K562 (cell line): ENCODE measurements at regions not wholly inside any gene's neighbourhood (a gene's known extent, or its start where the extent isn't known, plus 50 kb on each side); places are given as distances from the start of the nearest gene placed in this dataset.

Experiments used
- ATAC-seq: fragments of 200-7000 bp; cut with Tn5 transposase; 3 replicates; pipeline ENCODE4 v1.9.1; 2020; ENCODE audit warnings: moderate library complexity
- BruUV-seq: library from RNA; stranded (reverse); fragments of 400-500 nt; replicated peaks from 2 replicates; lab custom pipeline; 2021; lab: Mats Ljungman, UMichigan
- CTCF ChIA-PET: fragments of 300-600 bp; formaldehyde crosslinking; extraction: SDS; loops from one replicate; lab custom pipeline; 2021; ENCODE audit warnings: low intra/inter-chr PET ratio; lab: Yijun Ruan, JAX
- POLR2A ChIA-PET: fragments of 300-600, 350-650 bp; sonication (Branson Sonifier 250); formaldehyde crosslinking; extraction: SDS; loops from one replicate; lab custom pipeline; 2021; ENCODE audit warnings: antibody characterized with exemption, inconsistent platforms; lab: Yijun Ruan, JAX
- DNase-seq, 4 experiments: peaks; one replicate each; pipeline versions ENCODE4 v3.0.0 to v3.0.0-alpha.2; 2011 to 2018; ENCODE audit warnings: low spot score in 3 of 4, mixed read lengths in 3 of 4; ENCODE audit errors: extremely low read depth in 1 of 4
- FAIRE-seq: peaks from 2 replicates; lab custom pipeline; 2011; peaks lifted over from hg19 to GRCh38; lab: Jason Lieb, UNC
- H2AFZ ChIP-seq: 2 replicates; pipeline ENCODE4 v1.6.0; 2011; ENCODE audit warnings: low read depth, low read length, control low read depth, inconsistent platforms
- H3K27ac ChIP-seq: fragments of 200-600 bp; 3 replicates; pipeline ENCODE4 v1.8.0; 2011; ENCODE audit warnings: low read depth, mild to moderate bottlenecking, control low read depth, inconsistent platforms, low read length, moderate library complexity, mixed read lengths; ENCODE audit errors: extremely low read depth
- H3K27me3 ChIP-seq, 2 experiments: fragments of 300-600 bp in 1 of 2; 2 replicates in 1 of 2; 3 replicates in 1 of 2; pipeline versions ENCODE4 v1.6.0 to v1.8.0; 2011; ENCODE audit warnings: inconsistent platforms in 2 of 2, low read length in 2 of 2, mild to moderate bottlenecking in 1 of 2, mixed read lengths in 1 of 2, moderate library complexity in 1 of 2; ENCODE audit not compliant: control insufficient read depth in 2 of 2, insufficient read depth in 2 of 2
- H3K36me3 ChIP-seq: fragments of 300-600 bp; 3 replicates; pipeline ENCODE4 v1.8.0; 2011; ENCODE audit warnings: mild to moderate bottlenecking, low read length, inconsistent platforms; ENCODE audit not compliant: control insufficient read depth, insufficient read depth
- H3K4me1 ChIP-seq, 2 experiments: fragments of 200-600 bp in 1 of 2; replicated peaks in 1 of 2; 2 replicates in 1 of 2; 3 replicates in 1 of 2; pipeline versions ENCODE4 v1.5.1 to v1.8.0; 2011; ENCODE audit warnings: inconsistent platforms in 2 of 2, low read length in 2 of 2, mild to moderate bottlenecking in 1 of 2, mixed read lengths in 1 of 2, moderate library complexity in 1 of 2; ENCODE audit not compliant: control insufficient read depth in 2 of 2, insufficient read depth in 2 of 2
- H3K4me2 ChIP-seq: 2 replicates; pipeline ENCODE4 v1.6.1; 2011; ENCODE audit warnings: low read length, control low read depth, inconsistent platforms, mixed read lengths; ENCODE audit not compliant: insufficient read depth
- H3K4me3 ChIP-seq: fragments of 200-600 bp; sonication (generic), shearing (Covaris generic); 2 replicates; pipeline ENCODE4 v1.5.1; 2016; ENCODE audit warnings: control low read depth, inconsistent platforms
- H3K79me2 ChIP-seq: fragments of 200-600 bp; 3 replicates; pipeline ENCODE4 v1.8.0; 2011; ENCODE audit warnings: low read length, inconsistent platforms; ENCODE audit not compliant: control insufficient read depth, insufficient read depth
- H3K9ac ChIP-seq, 2 experiments: 2 replicates each; pipeline versions ENCODE4 v1.6.0 to v1.6.1; 2011; ENCODE audit warnings: low read depth in 2 of 2, low read length in 2 of 2, control low read depth in 1 of 2, inconsistent platforms in 1 of 2, mild to moderate bottlenecking in 1 of 2, mixed read lengths in 1 of 2; ENCODE audit not compliant: insufficient read depth in 1 of 2
- H3K9me1 ChIP-seq: one replicate; pipeline ENCODE4 v1.6.0; 2011; ENCODE audit warnings: inconsistent platforms, mild to moderate bottlenecking, low read length, moderate library complexity; ENCODE audit not compliant: control insufficient read depth, insufficient read depth
- H3K9me3 ChIP-seq: replicated peaks from 2 replicates; pipeline ENCODE4 v1.5.1; 2011; ENCODE audit warnings: low read depth, low read length, inconsistent platforms; ENCODE audit not compliant: control insufficient read depth, insufficient read depth
- H4K20me1 ChIP-seq: replicated peaks from 2 replicates; pipeline ENCODE4 v1.6.1; 2011; ENCODE audit warnings: low read length, inconsistent platforms, mixed read lengths; ENCODE audit not compliant: control insufficient read depth, insufficient read depth
- BHLHE40 ChIP-seq: IDR thresholded peaks from 2 replicates; pipeline ENCODE4 v1.6.1; 2011; ENCODE audit warnings: low read length, improper control_type of control experiment
- CREB1 ChIP-seq, 2 experiments: sonication (generic) in 1 of 2; formaldehyde crosslinking in 1 of 2; IDR thresholded peaks; 2 replicates each; pipeline versions ENCODE4 v1.6.1 to v1.8.0; 2012 to 2022; ENCODE audit warnings: inconsistent platforms in 1 of 2, mild to moderate bottlenecking in 1 of 2, missing genetic modification reagents in 1 of 2, moderate library complexity in 1 of 2
- RAD21 ChIP-seq, 2 experiments: fragments of 250-450 bp in 1 of 2; fragments of 450-650 bp in 1 of 2; sonication (Bioruptor Pico) in 1 of 2; formaldehyde crosslinking in 1 of 2; IDR thresholded peaks in 1 of 2; conservative IDR thresholded peaks in 1 of 2; 2 replicates each; pipeline versions ENCODE4 v1.4.0 to v1.8.0; 2020 to 2022; ENCODE audit warnings: mild to moderate bottlenecking in 2 of 2, moderate library complexity in 1 of 2
- SREBF1 ChIP-seq: fragments of 150-350 bp; IDR thresholded peaks from 2 replicates; pipeline ENCODE4 v1.6.1; 2014; ENCODE audit warnings: antibody characterized with exemption, low read depth, low read length, borderline replicate concordance
- WGBS: fragments of 100-300 bp; shearing (Covaris generic); methylation state at CpG from one replicate; pipeline ENCODE4 v1.1.6; 2016; ENCODE audit warnings: low coverage, mixed read lengths; ENCODE audit not compliant: insufficient coverage; ENCODE audit errors: missing lambda C conversion rate; 5-methylcytosine and 5-hydroxymethylcytosine counted together
- in situ Hi-C: fragments of 300-500 bp; cut with MboI; formaldehyde crosslinking; loops from 4 replicates; pipeline ENCODE4 v1.15.0; 2018; ENCODE audit warnings: inconsistent platforms, mixed read lengths
- intact Hi-C: fragments of 100-400 bp; cut with micrococcal nuclease; formaldehyde crosslinking; loops from 2 replicates; pipeline ENCODE4 v1.14.2; 2022
- TF ChIP-seq, protein P1 (sequence below), 2 experiments: fragments of 450-650 bp in 1 of 2; IDR thresholded peaks; 2 replicates each; pipeline ENCODE4 v1.6.1; 2011 to 2017; ENCODE audit warnings: low read depth in 2 of 2, antibody characterized with exemption in 1 of 2, borderline replicate concordance in 1 of 2, low read length in 1 of 2, mild to moderate bottlenecking in 1 of 2, mixed read lengths in 1 of 2; ENCODE audit not compliant: control insufficient read depth in 1 of 2
- TF ChIP-seq, protein P2 (sequence below), 2 experiments: IDR thresholded peaks; 2 replicates each; pipeline ENCODE4 v1.6.1; 2012; ENCODE audit warnings: improper control_type of control experiment in 2 of 2, low read depth in 2 of 2, low read length in 2 of 2, borderline replicate concordance in 1 of 2

DNA sequence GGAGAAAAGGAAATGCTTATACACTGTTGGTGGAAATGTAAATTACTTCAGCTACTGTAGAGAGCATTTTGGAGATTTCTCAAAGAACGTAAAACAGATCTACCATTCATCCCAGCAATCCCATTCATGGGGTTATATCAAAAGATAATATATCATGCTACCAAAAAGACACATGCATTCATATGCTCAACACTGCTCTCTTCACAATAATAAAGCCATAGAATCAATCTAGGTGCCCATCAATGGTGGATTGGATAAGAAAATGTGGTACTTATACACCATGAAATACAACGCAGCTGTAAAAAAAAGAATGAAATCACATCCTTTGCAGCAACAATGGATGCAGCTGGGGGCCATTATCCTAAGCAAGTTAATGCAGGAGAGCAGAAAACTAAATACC, 1487.7 kb upstream of the SEL1L start:
- Histone ChIP-seq H4K20me1 (no peaks in the 10 kb centered on the region), H3K9me3 (no peaks in the 10 kb centered on the region), H3K9ac (no peak overlapping the region), H3K4me2 (no peak overlapping the region)
- WGBS = 0% methylated on average over 2 of the region's 2 CpGs
- intact Hi-C loops = no loop called here
- no peak for DNase-seq
- no peak for TF ChIP-seq RAD21 (CRISPR knock-in tag; conservative IDR thresholded peaks at IDR 0.05 in 1 of 2, IDR thresholded peaks at IDR 0.05 in 1 of 2)
- TF ChIP-seq, all 486 proteins: peak for 0
- BruUV-seq = no TSS peak
- Histone ChIP-seq H3K27me3 (no peaks in the 10 kb centered on the region), H3K27ac (no peak overlapping the region), H3K9me1 (no peaks in the 10 kb centered on the region), H3K4me3 (no peak overlapping the region), H3K4me1 (no peaks in the 10 kb centered on the region), H3K36me3 (no peaks in the 10 kb centered on the region), H3K79me2 (no peaks in the 10 kb centered on the region), H2AFZ (no peak overlapping the region)
- ChIA-PET CTCF (no interaction called here), POLR2A (interaction anchor here (0.7 kb wide), 1 partner anchor 825 kb away, joined by 3 read pairs; no protein-coding TSS in a partner anchor)
- in situ Hi-C loops = no loop called here
- FAIRE-seq = no peak
- ATAC-seq = no peak

DNA sequence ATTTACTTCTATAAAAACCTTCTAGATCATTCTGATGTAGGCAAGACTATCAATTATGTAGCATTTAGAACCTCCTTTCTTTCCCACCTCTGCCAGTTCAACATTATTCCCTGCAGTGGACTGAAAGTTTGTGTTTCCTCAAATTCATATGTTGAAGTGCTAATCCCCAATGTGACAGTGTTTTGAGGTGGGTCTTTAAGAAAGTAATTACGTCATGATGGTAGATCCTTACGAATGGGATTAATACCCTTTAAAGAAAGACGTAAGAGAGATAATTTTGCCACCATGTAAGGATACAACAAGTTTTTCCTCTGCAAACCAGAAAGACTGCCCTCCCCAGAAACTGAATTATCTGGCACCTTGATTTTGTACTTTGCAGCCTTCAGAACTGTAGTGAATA, 1489.7 kb upstream of the SEL1L start:
- H3K36me3 ChIP-seq = no peaks in the 10 kb centered on the region
- no peak overlapping the region for H3K4me2 ChIP-seq
- no peak overlapping the region for H3K9ac ChIP-seq
- H3K9me3 ChIP-seq = no peaks in the 10 kb centered on the region
- CTCF ChIA-PET = no interaction called here
- TF ChIP-seq CREB1 (IDR thresholded peaks at IDR 0.05) = no peak
- TF ChIP-seq CREB1 (CRISPR knock-in tag; IDR thresholded peaks at IDR 0.05) = no peak
- no peak for TF ChIP-seq BHLHE40
- TF ChIP-seq, protein P1, sequence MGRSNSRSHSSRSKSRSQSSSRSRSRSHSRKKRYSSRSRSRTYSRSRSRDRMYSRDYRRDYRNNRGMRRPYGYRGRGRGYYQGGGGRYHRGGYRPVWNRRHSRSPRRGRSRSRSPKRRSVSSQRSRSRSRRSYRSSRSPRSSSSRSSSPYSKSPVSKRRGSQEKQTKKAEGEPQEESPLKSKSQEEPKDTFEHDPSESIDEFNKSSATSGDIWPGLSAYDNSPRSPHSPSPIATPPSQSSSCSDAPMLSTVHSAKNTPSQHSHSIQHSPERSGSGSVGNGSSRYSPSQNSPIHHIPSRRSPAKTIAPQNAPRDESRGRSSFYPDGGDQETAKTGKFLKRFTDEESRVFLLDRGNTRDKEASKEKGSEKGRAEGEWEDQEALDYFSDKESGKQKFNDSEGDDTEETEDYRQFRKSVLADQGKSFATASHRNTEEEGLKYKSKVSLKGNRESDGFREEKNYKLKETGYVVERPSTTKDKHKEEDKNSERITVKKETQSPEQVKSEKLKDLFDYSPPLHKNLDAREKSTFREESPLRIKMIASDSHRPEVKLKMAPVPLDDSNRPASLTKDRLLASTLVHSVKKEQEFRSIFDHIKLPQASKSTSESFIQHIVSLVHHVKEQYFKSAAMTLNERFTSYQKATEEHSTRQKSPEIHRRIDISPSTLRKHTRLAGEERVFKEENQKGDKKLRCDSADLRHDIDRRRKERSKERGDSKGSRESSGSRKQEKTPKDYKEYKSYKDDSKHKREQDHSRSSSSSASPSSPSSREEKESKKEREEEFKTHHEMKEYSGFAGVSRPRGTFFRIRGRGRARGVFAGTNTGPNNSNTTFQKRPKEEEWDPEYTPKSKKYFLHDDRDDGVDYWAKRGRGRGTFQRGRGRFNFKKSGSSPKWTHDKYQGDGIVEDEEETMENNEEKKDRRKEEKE (IDR thresholded peaks at IDR 0.05; ENCODE audit: borderline replicate concordance in 1 of 2, control insufficient read depth in 1 of 2, low read depth in 2 of 2, low read length in 1 of 2) = no peak
- TF ChIP-seq, protein P2, sequence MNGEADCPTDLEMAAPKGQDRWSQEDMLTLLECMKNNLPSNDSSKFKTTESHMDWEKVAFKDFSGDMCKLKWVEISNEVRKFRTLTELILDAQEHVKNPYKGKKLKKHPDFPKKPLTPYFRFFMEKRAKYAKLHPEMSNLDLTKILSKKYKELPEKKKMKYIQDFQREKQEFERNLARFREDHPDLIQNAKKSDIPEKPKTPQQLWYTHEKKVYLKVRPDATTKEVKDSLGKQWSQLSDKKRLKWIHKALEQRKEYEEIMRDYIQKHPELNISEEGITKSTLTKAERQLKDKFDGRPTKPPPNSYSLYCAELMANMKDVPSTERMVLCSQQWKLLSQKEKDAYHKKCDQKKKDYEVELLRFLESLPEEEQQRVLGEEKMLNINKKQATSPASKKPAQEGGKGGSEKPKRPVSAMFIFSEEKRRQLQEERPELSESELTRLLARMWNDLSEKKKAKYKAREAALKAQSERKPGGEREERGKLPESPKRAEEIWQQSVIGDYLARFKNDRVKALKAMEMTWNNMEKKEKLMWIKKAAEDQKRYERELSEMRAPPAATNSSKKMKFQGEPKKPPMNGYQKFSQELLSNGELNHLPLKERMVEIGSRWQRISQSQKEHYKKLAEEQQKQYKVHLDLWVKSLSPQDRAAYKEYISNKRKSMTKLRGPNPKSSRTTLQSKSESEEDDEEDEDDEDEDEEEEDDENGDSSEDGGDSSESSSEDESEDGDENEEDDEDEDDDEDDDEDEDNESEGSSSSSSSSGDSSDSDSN (IDR thresholded peaks at IDR 0.05; ENCODE audit: borderline replicate concordance in 1 of 2, low read depth in 2 of 2, low read length in 2 of 2) = no peak
- TF ChIP-seq SREBF1 = no peak
- TF ChIP-seq, all 486 proteins: peak for 0
- Histone ChIP-seq H3K27ac (no peak overlapping the region), H3K9me1 (no peaks in the 10 kb centered on the region), H3K4me1 (no peaks in the 10 kb centered on the region), H2AFZ (no peak overlapping the region), H4K20me1 (no peaks in the 10 kb centered on the region), H3K79me2 (no peaks in the 10 kb centered on the region), H3K4me3 (no peak overlapping the region), H3K27me3 (no peaks in the 10 kb centered on the region)
- intact Hi-C loops (no loop called here), in situ Hi-C loops (no loop called here)
- ATAC-seq (no peak), DNase-seq (no peak), FAIRE-seq (no peak)
- POLR2A ChIA-PET = no interaction called here
- BruUV-seq = no TSS peak
- WGBS = 0% methylated on average over 2 of the region's 3 CpGs
